ENCODE measurements at regions not wholly inside any gene's neighbourhood (a gene's known extent, or its start where the extent isn't known, plus 50 kb on each side); places are given as distances from the start of the nearest gene placed in this dataset.

GRCh38 chr12:76611533-76611932 lies 52.0 kb upstream of the OSBPL8 start:
- no peak for DNase-seq (ENCODE audit: low read depth)

GRCh38 chr12:76614364-76614763 lies 54.8 kb upstream of the OSBPL8 start:
- DNase-seq (ENCODE audit: low read depth) = no peak

GRCh38 chr12:76618031-76618430 lies 58.5 kb upstream of the OSBPL8 start:
- no peak for DNase-seq (ENCODE audit: low read depth)

GRCh38 chr12:76621582-76622024 lies 62.0 kb upstream of the OSBPL8 start:
- peak; percentile 36 for DNase-seq (ENCODE audit: low read depth)

- no peak for DNase-seq (ENCODE audit: low read depth)
Measured at GRCh38 chr12:76622351-76622750, 62.8 kb upstream of the OSBPL8 start.

GRCh38 chr12:76622915-76623314 lies 63.3 kb upstream of the OSBPL8 start:
- no peak for DNase-seq (ENCODE audit: low read depth)

GRCh38 chr12:76623931-76624330 lies 64.4 kb upstream of the OSBPL8 start:
- DNase-seq (ENCODE audit: low read depth) = peak; percentile 49

GRCh38 chr12:76627346-76628135 lies 68.0 kb upstream of the OSBPL8 start:
- no peak for DNase-seq (ENCODE audit: low read depth)

GRCh38 chr12:76628745-76629144 lies 69.2 kb upstream of the OSBPL8 start:
- no peak for DNase-seq (ENCODE audit: low read depth)

- DNase-seq (ENCODE audit: low read depth) = no peak
Measured at GRCh38 chr12:76631741-76632140, 72.2 kb upstream of the OSBPL8 start.

- DNase-seq (ENCODE audit: low read depth) = no peak
Measured at GRCh38 chr12:76633415-76633814, 73.8 kb upstream of the OSBPL8 start.

- DNase-seq (ENCODE audit: low read depth) = no peak
Measured at GRCh38 chr12:76634133-76634532, 74.6 kb upstream of the OSBPL8 start.

- no peak for DNase-seq (ENCODE audit: low read depth)
Measured at GRCh38 chr12:76636121-76636692, 76.6 kb upstream of the OSBPL8 start.

GRCh38 chr12:76637807-76638206 lies 78.2 kb upstream of the OSBPL8 start:
- peak; percentile 33 for DNase-seq (ENCODE audit: low read depth)

GRCh38 chr12:76639646-76640045 lies 80.1 kb upstream of the OSBPL8 start:
- DNase-seq (ENCODE audit: low read depth) = no peak

- no peak for DNase-seq (ENCODE audit: low read depth)
Measured at GRCh38 chr12:76641073-76641472, 81.5 kb upstream of the OSBPL8 start.

GRCh38 chr12:76641961-76642360 lies 82.4 kb upstream of the OSBPL8 start:
- no peak for DNase-seq (ENCODE audit: low read depth)

- DNase-seq (ENCODE audit: low read depth) = no peak
Measured at GRCh38 chr12:76643438-76643837, 83.9 kb upstream of the OSBPL8 start.

GRCh38 chr12:76644950-76645349 lies 85.4 kb upstream of the OSBPL8 start:
- no peak for DNase-seq (ENCODE audit: low read depth)

- no peak for DNase-seq (ENCODE audit: low read depth)
Measured at GRCh38 chr12:76645934-76646333, 86.4 kb upstream of the OSBPL8 start.

- DNase-seq (ENCODE audit: low read depth) = no peak
Measured at GRCh38 chr12:76646366-76646765, 86.8 kb upstream of the OSBPL8 start.

GRCh38 chr12:76649099-76649498 lies 89.5 kb upstream of the OSBPL8 start:
- DNase-seq (ENCODE audit: low read depth) = no peak

GRCh38 chr12:76652402-76652801 lies 92.8 kb upstream of the OSBPL8 start:
- no peak for DNase-seq (ENCODE audit: low read depth)

GRCh38 chr12:76653342-76653741 lies 93.8 kb upstream of the OSBPL8 start:
- DNase-seq (ENCODE audit: low read depth) = no peak

All from HS-27A (cell line).